GM06990 (cell line): ENCODE measurements at regions not wholly inside any gene's neighbourhood (a gene's known extent, or its start where the extent isn't known, plus 50 kb on each side); places are given as distances from the start of the nearest gene placed in this dataset.

ENCODE experiments used
- DNase-seq: peaks from one replicate; pipeline ENCODE4 v3.0.0-alpha.2; 2011; ENCODE audit not compliant: insufficient read length; ENCODE audit errors: extremely low read depth
- H3K27me3 ChIP-seq: replicated peaks from 2 replicates; pipeline ENCODE4 v1.6.0; 2011; ENCODE audit warnings: low read length; ENCODE audit not compliant: control insufficient read depth, insufficient read depth
- H3K36me3 ChIP-seq: 2 replicates; pipeline ENCODE4 v1.5.1; 2011; ENCODE audit warnings: low read length; ENCODE audit not compliant: control insufficient read depth, insufficient read depth
- H3K4me3 ChIP-seq: replicated peaks from 2 replicates; pipeline ENCODE4 v1.5.1; 2011; ENCODE audit warnings: low read depth, mild to moderate bottlenecking, control low read depth, low read length
- TF ChIP-seq, protein P1 (sequence below): IDR thresholded peaks from 2 replicates; pipeline ENCODE4 v1.5.1; 2011; ENCODE audit warnings: low read length, control low read depth, mild to moderate bottlenecking, inconsistent platforms; ENCODE audit not compliant: insufficient read depth, poor library complexity, severe bottlenecking

DNA sequence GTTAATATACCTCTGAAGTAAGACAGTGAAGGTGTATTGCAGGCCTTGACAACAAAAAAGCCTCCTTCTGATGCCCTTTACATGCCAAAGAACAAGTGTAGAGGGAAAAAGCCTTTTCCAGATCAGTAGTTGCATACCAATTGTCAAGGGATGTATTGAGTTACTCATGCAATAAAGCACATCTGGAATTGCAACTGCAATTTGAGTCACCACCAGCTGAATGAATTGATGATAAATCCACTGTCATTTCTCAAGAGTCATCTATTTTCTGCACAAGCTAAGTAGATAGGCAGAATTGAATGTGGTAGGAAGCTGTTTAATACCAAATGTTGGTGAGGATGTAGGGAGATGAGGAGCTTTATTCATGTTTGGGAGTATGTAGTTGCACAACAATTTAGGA is 325.9 kb upstream of the SMIM30 start:
- Histone ChIP-seq H3K36me3 (no peaks in the 10 kb centered on the region), H3K27me3 (no peaks in the 10 kb centered on the region), H3K4me3 (no peak overlapping the region)
- TF ChIP-seq, protein P1, sequence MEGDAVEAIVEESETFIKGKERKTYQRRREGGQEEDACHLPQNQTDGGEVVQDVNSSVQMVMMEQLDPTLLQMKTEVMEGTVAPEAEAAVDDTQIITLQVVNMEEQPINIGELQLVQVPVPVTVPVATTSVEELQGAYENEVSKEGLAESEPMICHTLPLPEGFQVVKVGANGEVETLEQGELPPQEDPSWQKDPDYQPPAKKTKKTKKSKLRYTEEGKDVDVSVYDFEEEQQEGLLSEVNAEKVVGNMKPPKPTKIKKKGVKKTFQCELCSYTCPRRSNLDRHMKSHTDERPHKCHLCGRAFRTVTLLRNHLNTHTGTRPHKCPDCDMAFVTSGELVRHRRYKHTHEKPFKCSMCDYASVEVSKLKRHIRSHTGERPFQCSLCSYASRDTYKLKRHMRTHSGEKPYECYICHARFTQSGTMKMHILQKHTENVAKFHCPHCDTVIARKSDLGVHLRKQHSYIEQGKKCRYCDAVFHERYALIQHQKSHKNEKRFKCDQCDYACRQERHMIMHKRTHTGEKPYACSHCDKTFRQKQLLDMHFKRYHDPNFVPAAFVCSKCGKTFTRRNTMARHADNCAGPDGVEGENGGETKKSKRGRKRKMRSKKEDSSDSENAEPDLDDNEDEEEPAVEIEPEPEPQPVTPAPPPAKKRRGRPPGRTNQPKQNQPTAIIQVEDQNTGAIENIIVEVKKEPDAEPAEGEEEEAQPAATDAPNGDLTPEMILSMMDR: no peak
- DNase-seq: no peak

DNA sequence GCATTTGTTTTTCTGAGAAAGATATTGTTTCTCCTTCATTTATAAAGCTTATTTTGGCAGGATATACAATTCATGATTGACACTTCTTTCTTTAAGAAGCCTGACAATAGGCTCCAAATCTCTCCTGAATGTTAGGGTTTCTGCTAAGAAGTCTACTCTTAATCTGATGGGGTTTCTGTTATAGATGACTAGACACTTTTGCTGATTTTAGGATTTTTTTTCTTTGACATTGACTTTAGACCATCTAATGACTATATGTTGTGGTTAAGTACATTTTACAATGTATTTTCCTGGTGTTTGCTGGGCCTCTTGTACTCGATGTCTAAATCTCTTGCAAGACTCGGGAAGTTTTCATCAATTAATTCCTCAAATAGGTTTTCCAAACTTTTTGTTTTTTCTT is 321.8 kb upstream of the SMIM30 start:
- H3K4me3 ChIP-seq: no peak overlapping the region
- no peak for DNase-seq
- no peaks in the 10 kb centered on the region for H3K36me3 ChIP-seq
- no peaks in the 10 kb centered on the region for H3K27me3 ChIP-seq
- TF ChIP-seq, protein P1: no peak

DNA sequence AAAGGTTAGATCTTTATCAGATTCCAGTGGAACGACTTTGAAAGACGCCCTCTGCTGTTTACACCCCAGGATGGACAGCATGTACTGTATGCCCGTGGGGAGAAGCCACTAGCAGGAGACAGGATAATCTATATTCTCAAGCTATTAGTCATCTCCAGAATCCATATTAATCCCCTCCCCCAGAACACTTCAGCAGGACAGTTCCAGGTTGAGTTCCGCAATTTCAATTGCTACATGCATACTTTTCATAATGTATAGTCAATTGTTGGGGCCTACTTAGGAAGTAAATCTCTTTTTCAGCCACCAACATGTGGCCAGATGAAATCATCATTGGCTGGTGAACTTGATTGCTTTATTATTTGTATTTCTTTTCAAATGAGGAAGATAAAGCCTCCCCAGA is 313.1 kb upstream of the SMIM30 start:
- H3K27me3 ChIP-seq: no peaks in the 10 kb centered on the region
- H3K36me3 ChIP-seq: no peaks in the 10 kb centered on the region
- DNase-seq: no peak
- no peak overlapping the region for H3K4me3 ChIP-seq
- TF ChIP-seq, protein P1: no peak

DNA sequence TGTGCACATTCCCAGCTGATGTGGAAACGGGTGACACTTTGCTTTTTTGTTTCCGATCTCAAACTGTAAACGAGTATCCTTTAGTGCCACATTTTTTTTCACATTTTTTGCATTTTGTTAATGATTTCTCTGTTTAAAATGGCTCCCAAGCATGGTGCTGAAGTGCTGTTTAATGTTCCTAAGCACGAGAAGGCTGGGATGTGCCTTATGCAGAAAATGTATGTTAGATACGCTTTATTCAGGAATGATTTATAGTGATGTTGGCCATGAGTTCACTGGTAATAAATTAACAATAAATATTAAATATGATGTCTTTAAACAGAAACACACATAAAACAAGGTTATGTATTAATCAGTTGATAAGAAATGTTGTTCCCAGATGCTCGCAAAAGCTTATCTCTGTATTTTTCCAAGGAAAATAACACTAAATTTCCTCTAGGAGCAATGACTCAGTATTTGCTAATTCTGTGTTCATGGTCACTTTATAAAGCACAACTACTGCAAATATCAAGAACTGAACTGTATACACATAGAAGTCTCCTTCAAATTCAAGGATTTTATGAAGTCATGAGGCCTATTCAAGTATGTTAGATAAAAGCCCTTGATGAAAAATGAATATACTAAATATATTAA is 305.9 kb upstream of the SMIM30 start:
- no peak for DNase-seq
- TF ChIP-seq, protein P1: no peak
- H3K36me3 ChIP-seq: no peaks in the 10 kb centered on the region
- H3K27me3 ChIP-seq: no peaks in the 10 kb centered on the region
- H3K4me3 ChIP-seq: no peak overlapping the region

DNA sequence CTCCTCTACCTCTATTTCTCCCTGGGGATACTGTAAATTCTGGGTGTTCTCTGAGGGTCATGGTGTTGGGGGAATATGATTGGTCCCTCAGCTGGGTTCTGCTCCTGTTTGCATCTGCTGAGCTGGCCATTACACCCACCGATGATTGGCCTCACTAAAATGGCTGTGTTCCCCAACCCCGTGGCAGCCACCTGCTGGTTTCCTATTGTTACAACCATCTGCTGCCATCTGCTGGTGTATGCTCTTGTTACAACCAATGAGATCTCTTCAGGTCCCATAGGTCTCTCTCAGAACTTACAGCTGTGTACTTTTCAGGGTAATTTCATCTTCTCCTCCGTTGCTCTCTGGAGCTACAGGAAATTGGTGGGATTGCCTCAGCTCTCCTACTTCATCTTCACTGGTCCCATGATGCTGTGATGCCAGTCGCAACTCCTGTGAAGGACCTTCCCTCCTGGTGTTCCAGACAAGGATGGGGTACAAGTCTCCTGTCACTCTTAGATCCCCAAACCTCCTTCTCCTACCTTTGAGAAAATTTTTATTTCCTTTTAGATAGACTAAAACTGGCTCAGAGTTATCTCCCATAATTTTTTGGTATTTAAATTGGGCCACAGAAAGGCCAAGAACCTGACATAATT is 303.5 kb upstream of the SMIM30 start:
- no peaks in the 10 kb centered on the region for H3K36me3 ChIP-seq
- H3K4me3 ChIP-seq: no peak overlapping the region
- H3K27me3 ChIP-seq: no peaks in the 10 kb centered on the region
- TF ChIP-seq, protein P1: peak; percentile 88
- peak; percentile 25 for DNase-seq
